ENCODE measurements at regions not wholly inside any gene's neighbourhood (a gene's known extent, or its start where the extent isn't known, plus 50 kb on each side); places are given as distances from the start of the nearest gene placed in this dataset.
"Not testable (repeated sequence)": the region's sequence is repeated elsewhere in the genome, so short reads cannot be mapped to it uniquely, and the experiment has no call there.

- not testable (repeated sequence) for H3K9me3 Mint-ChIP-seq (ENCODE audit: unreplicated experiment); H3K27ac Mint-ChIP-seq (ENCODE audit: unreplicated experiment); H3K4me1 Mint-ChIP-seq (ENCODE audit: low read depth, unreplicated experiment); H3K4me3 Mint-ChIP-seq (ENCODE audit: unreplicated experiment); DNase-seq; H3K27me3 Mint-ChIP-seq (ENCODE audit: unreplicated experiment); H3K36me3 Mint-ChIP-seq (ENCODE audit: unreplicated experiment)
Measured at GRCh38 chrX:132302687-132303086, 83.4 kb upstream of the RAP2C start.

DNA sequence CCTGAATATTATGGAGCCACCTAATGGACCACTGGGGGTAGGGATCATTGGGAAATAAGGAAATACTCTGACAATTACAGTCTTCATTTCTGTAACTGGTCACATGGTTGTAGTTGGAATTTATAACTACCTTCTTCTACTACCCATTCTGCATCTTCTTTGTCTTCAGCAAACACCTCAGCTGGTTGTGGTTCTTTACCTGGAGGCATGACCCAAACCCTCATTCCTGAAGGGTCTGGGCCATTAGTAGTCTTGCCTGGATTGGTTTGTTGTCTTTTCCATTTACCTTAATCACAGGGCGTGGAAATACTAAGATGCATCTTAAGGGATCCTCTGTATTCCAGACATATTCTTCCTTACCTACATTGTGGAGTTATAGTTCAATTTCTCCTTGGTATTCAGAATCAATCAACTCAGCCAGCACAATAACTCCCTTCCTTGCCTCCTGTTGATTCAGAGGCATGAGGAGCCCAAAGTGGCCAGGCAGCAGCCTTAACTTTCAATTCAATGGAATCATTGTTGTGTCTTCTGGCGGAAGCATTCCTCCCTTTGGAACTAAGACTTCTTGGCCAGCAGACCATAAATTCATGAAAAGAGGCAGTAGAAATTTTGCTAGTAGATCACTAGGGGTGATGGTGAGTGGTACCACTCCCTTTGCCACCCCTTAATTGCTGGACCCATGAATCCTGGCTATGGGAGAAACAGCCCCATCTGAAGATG is 75.7 kb upstream of the RAP2C start:
- H3K4me1 Mint-ChIP-seq (ENCODE audit: low read depth, unreplicated experiment) = no peaks in the 10 kb centered on the region
- no peaks in the 10 kb centered on the region for H3K9me3 Mint-ChIP-seq (ENCODE audit: unreplicated experiment)

DNA sequence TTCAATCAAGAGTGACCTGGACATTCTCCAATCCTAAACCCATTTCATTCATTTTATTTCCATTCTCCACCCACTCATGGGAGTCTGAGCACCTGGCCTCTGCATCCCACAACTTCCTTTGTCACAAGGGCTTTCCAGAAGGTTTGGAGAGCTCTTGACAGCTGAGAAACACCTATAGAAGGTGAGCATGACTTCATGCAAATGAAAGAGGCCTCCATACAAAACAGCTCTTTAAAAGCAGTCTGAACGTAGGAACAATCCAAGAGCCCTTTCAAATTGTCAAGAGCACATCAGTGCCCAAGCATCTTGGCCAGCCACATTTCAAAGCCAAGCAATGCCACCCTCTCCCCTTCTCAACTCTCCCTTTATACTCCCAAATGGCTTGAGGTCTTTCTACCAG is 74.9 kb upstream of the RAP2C start:
- Mint-ChIP-seq H3K36me3 (ENCODE audit: unreplicated experiment) (no peaks in the 10 kb centered on the region), H3K27ac (ENCODE audit: unreplicated experiment) (no peak overlapping the region), H3K4me3 (ENCODE audit: unreplicated experiment) (no peak overlapping the region), H3K4me1 (ENCODE audit: low read depth, unreplicated experiment) (no peaks in the 10 kb centered on the region), H3K9me3 (ENCODE audit: unreplicated experiment) (no peaks in the 10 kb centered on the region), H3K27me3 (ENCODE audit: unreplicated experiment) (no peaks in the 10 kb centered on the region)
- DNase-seq = no peak
- TF ChIP-seq, protein P1, sequence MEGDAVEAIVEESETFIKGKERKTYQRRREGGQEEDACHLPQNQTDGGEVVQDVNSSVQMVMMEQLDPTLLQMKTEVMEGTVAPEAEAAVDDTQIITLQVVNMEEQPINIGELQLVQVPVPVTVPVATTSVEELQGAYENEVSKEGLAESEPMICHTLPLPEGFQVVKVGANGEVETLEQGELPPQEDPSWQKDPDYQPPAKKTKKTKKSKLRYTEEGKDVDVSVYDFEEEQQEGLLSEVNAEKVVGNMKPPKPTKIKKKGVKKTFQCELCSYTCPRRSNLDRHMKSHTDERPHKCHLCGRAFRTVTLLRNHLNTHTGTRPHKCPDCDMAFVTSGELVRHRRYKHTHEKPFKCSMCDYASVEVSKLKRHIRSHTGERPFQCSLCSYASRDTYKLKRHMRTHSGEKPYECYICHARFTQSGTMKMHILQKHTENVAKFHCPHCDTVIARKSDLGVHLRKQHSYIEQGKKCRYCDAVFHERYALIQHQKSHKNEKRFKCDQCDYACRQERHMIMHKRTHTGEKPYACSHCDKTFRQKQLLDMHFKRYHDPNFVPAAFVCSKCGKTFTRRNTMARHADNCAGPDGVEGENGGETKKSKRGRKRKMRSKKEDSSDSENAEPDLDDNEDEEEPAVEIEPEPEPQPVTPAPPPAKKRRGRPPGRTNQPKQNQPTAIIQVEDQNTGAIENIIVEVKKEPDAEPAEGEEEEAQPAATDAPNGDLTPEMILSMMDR (IDR thresholded peaks at IDR 0.05; ENCODE audit: partially characterized antibody, unreplicated experiment) = no peak

More for the DNA sequence above, 75.7 kb upstream of the RAP2C start:
- no peaks in the 10 kb centered on the region for H3K27me3 Mint-ChIP-seq (ENCODE audit: unreplicated experiment)
- TF ChIP-seq, protein P1 (IDR thresholded peaks at IDR 0.05; ENCODE audit: partially characterized antibody, unreplicated experiment) = no peak
- no peak for DNase-seq
- H3K27ac Mint-ChIP-seq (ENCODE audit: unreplicated experiment) = no peak overlapping the region
- no peak overlapping the region for H3K4me3 Mint-ChIP-seq (ENCODE audit: unreplicated experiment)
- H3K36me3 Mint-ChIP-seq (ENCODE audit: unreplicated experiment) = no peaks in the 10 kb centered on the region

DNA sequence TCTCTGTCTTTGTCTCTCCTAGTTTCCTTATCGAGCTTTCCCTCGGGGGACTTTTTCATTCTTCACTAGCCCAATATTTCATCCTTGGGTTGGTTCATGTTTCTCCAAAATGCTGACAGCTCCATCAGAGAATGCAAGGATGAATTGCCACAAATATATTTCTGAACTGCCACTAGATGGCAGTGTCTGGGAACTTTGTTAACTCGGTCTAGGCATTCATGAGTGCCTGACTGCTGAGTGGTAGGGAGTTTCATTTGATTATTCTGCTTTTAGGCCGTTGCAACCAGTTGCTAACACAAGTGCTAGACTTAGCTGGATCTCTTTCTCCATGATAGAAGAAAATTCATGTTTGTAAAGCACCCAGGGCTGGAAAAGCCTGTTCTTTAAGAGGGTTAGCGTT is 73.5 kb upstream of the RAP2C start:
- TF ChIP-seq, protein P1 (IDR thresholded peaks at IDR 0.05; ENCODE audit: partially characterized antibody, unreplicated experiment) = peak; percentile 50
- Mint-ChIP-seq H3K4me3 (ENCODE audit: unreplicated experiment) (no peak overlapping the region), H3K36me3 (ENCODE audit: unreplicated experiment) (no peaks in the 10 kb centered on the region), H3K27me3 (ENCODE audit: unreplicated experiment) (no peaks in the 10 kb centered on the region), H3K27ac (ENCODE audit: unreplicated experiment) (no peak overlapping the region), H3K4me1 (ENCODE audit: low read depth, unreplicated experiment) (peaks cover 2% of the 10 kb centered on the region), H3K9me3 (ENCODE audit: unreplicated experiment) (no peaks in the 10 kb centered on the region)
- no peak for DNase-seq

DNA sequence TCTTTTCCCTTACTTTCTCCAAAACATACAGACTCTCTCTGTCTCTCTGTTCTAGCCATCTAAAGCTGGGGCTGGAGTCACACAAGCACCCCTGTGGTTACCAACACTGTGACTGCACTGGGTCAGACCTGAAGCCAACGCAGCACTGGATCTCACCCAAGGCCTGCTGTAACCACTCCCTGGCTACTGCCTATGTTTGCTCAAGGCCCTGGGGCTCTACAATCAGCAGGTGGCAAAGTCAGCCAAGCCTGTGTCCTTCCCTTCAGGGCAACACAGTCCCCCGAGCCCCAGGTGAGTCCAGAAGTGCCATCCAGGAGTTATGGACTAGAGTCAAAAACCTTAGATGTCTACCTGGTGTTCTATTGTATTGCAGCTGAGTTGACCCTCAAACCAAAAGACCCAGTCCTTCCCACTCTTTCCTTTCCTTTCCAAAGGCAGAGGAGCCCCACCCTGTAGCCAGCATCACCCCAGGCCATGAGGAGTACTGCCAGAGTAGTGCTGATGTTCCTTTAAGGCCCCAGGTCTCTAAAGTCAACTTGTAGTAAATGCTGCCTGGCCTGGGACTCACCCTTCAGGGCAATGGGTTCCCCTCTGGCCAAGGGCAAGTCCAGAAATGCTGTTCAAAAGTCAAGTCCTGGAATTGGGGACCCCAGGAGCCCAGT is 58.8 kb upstream of the RAP2C start:
- Mint-ChIP-seq H3K4me1 (ENCODE audit: low read depth, unreplicated experiment) (no peaks in the 10 kb centered on the region), H3K4me3 (ENCODE audit: unreplicated experiment) (no peak overlapping the region), H3K36me3 (ENCODE audit: unreplicated experiment) (no peaks in the 10 kb centered on the region), H3K9me3 (ENCODE audit: unreplicated experiment) (no peaks in the 10 kb centered on the region), H3K27ac (ENCODE audit: unreplicated experiment) (no peak overlapping the region), H3K27me3 (ENCODE audit: unreplicated experiment) (no peaks in the 10 kb centered on the region)
- no peak for DNase-seq
- TF ChIP-seq, protein P1 (IDR thresholded peaks at IDR 0.05; ENCODE audit: partially characterized antibody, unreplicated experiment) = no peak

All from glutamatergic neuron (in vitro differentiated cells).